ENCODE measurements at regions not wholly inside any gene's neighbourhood (a gene's known extent, or its start where the extent isn't known, plus 50 kb on each side); places are given as distances from the start of the nearest gene placed in this dataset.

DNA sequence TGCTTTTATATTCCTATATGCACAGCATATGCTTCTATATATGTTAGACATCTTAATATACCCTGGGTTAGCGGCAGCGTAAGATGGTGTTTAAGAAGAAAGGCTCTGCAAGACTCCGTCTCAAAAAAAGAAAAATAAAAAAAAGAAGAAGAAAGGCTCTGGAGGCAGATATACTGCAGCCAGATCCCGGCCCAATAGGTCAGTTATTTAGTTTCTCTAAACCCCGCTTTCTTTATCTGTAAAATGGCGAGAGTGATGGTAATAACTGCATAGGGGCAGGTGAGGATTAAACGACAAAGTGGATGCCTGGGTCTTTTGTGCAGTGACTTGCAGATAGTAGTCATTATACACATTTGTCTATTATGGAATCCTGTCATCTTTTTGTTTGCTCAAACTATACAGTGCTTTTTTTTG lies 115.2 kb downstream of the NAA11 start:
- TF ChIP-seq SP1 (IDR thresholded peaks at IDR 0.05) (no peak), BHLHE40 (IDR thresholded peaks at IDR 0.05; ENCODE audit: borderline replicate concordance) (no peak), CTBP1 (IDR thresholded peaks at IDR 0.05; ENCODE audit: borderline replicate concordance) (no peak), L3MBTL2 (conservative IDR thresholded peaks at IDR 0.05) (no peak), NFRKB (IDR thresholded peaks at IDR 0.05) (no peak), SUZ12 (IDR thresholded peaks at IDR 0.05) (no peak), ARNT (IDR thresholded peaks at IDR 0.05) (no peak)
